NCI-H1436 (cell line): ENCODE measurements at regions not wholly inside any gene's neighbourhood (a gene's known extent, or its start where the extent isn't known, plus 50 kb on each side); places are given as distances from the start of the nearest gene placed in this dataset.

Experiments used
- DNase-seq: peaks from one replicate; lab custom pipeline; 2025; lab: John Stamatoyannopoulos, UW

DNA sequence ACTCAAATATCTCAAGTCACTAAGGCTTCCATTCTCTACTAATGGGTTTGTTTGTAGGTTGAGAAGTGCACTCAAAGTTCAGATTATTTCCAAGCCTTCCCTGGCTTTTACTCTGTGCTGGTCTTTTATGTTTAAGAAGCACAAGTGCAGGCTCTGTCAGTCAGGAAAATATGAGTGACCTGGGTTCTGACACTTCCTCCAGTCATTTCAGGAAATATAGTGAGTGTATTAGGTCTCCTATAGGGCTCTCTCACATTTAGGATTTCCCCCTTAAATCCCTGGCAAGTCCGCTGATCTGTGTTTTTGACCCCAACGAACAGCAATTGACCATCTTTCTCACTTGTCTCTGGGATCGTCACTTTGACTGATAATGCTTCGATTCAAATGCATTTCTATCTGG is 210.2 kb downstream of the ARPP21 start:
- no peak for DNase-seq

DNA sequence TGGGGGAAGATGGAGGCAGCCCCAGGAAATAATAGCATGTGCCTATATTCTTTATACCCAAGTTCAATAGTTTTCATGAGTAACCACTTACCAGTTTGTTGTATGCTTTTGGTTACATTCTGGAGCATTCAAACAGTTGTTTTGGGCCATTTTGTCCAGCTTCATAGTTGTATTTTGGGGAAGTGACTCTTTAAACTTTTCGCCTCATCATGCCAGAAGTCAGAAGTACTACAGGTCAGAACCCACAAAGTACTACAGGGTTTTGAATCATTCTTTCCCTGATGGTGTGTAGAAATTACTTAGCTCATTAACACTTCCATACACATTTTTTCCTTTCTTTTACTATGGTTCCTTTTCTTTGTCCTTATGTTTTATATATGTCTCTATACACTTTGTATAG is 210.6 kb downstream of the ARPP21 start:
- DNase-seq = no peak

DNA sequence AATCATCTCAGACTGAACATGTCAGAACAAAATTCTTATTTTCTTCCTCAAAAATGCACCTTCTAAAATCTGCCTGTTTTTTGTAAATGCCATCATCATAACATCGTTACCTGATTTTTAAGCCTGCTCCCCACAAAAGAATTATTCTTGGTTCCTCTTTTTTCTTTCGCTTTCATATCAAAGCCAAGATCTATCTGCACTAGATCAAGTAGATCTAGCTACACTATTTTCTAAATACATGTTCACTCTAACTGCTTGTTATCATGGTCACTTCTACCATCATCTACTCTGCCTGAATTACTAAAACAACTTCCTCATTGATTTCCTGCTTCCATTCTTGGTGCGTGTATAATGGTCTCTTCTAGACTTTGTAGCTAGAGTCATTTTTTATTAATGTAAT is 217.7 kb downstream of the ARPP21 start:
- no peak for DNase-seq

DNA sequence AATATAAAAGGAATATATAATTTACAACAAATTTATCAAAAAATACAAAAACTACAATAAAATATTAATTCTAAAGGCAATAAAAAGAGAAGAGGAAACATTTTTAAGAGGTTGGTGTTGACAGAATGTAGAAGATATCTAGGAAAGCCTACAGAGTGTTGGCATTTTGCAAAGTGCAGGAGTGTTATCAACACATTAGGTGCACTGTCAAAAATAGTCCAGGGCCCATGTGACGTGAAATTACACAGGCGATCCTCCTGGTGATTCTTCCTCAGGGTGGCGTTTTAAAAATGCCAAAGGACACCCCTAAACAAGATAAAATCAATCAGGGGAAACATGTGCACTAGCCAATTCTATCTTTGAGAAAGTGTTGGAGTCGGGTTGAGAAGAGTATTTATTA is 222.7 kb downstream of the ARPP21 start:
- no peak for DNase-seq

DNA sequence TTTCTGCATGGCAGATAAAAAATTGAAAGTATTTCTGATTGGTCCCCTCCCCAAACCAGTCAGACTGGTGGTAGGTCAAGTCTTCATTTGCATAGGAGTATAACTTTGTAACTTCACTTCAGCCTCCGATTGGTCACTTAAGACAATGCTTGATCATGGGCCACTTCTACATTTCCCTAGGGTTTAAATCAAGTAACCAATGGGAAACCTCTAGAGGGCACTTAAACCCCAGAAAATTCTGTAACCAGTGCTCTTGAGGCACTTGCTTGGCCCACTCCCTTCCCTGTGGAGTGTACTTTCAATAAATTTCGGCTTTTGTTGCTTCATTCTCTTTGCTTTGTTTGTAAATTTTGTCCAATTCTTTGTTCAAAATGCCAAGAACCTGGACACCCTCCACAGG is 225.5 kb downstream of the ARPP21 start:
- DNase-seq = no peak

DNA sequence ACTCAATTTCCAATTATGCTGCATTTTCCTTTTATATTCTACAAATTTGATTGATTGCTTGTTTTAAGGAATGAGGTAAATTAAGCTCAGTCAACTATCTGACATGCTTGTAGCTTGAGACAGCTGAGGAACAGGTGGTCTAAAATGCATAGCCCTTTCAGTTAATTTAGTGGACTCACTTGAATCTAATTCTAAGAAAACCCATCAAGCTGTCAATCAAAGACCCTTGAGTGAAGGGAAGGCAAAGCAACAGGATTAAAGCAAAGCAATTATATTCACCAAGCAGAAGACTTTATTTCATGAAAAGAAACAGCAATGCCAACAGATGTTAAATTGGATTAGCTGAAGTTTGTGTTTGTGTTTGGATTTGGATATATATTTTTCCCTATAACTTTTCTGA is 228.5 kb downstream of the ARPP21 start:
- DNase-seq = no peak

DNA sequence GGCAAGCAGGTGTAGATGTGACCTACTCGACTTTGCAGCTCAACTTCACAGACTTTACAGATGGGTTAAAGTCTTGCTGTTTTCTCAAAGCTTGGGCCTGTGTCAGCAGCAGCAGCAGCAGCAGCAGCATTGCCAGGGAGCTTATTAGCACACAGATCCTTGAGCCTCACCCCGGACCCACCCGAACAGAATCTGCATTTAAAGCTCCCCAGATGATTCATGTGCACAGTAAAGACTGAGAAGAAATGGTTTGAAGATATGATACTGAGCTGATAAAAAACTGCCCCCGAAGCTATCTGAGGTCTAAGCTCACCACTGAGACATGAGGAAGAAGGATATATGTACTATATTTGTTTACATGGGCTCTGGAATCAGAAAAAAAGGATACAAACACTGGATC is 231.7 kb downstream of the ARPP21 start:
- no peak for DNase-seq

DNA sequence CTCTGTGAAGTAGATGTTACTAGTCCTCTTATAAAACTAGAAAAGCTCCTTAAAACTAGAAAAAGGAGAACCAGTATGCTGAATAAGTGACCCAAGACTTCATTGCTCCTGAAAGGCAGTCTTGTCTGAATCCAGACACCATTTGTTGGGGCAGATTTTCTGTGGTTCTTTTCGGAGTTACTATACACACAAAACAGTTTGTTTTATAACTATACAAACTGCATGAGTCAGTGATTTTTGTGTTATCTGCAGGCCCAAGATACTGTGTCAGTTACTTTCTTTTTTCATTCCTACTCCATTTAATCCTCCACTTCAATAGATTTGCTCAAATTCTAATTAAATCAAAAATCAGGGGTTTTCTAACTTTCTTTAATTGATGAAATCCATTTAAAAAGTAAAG is 244.6 kb downstream of the ARPP21 start:
- no peak for DNase-seq

DNA sequence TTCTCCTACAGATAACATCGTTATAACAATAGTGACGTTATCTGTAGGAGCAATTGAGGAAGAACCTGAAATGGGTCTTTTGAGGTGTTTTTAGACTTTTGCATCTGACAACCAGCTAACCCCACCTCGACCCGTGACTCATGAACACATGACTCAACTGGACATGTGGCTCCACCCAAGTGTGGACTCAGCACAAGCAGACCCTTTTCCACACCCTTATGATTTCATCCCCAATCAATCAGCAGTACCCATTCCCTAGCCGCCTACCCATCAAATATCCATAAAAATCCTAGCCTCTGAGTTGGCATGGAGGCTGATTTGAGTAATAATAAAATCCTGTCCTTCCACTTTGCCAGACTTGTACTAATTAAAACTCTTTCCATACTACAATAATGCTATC is 255.4 kb downstream of the ARPP21 start:
- DNase-seq = no peak

DNA sequence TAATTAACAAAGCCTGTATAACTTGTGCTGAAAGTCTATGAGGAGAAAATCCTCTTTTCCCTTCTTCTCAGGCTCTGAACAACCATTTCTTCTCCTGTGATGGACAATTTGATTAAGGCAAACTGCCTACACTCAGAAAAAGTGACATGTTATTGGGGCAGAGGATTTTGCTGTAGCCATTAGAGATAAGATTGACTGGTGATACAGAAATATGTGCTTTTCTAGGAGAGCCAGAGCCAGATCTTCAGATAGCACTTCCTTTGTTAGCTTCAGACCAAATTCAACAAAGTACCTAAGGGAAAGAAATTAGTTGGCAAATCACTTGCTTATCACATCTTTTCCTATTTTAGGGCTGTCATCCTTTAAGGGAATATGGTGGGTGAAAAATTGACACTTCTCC is 259.9 kb downstream of the ARPP21 start:
- no peak for DNase-seq

DNA sequence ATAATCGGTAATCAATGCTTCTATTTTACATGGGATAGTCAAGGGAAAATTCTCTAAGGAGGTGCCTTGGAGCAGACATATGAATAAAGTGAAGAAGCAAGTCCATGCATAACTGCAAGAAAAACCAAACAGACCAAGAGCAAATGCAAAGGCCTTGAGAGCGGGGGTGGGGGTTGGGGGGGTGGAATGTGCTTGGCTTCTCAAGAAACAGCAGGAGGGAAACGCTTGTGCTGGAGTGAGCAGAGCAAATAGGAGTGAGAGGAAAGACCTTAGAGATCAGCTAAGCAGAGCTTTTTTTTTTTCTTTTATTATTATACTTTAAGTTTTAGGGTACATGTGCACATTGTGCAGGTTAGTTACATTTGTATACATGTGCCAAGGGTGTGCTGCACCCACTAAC is 260.8 kb downstream of the ARPP21 start:
- no peak for DNase-seq

DNA sequence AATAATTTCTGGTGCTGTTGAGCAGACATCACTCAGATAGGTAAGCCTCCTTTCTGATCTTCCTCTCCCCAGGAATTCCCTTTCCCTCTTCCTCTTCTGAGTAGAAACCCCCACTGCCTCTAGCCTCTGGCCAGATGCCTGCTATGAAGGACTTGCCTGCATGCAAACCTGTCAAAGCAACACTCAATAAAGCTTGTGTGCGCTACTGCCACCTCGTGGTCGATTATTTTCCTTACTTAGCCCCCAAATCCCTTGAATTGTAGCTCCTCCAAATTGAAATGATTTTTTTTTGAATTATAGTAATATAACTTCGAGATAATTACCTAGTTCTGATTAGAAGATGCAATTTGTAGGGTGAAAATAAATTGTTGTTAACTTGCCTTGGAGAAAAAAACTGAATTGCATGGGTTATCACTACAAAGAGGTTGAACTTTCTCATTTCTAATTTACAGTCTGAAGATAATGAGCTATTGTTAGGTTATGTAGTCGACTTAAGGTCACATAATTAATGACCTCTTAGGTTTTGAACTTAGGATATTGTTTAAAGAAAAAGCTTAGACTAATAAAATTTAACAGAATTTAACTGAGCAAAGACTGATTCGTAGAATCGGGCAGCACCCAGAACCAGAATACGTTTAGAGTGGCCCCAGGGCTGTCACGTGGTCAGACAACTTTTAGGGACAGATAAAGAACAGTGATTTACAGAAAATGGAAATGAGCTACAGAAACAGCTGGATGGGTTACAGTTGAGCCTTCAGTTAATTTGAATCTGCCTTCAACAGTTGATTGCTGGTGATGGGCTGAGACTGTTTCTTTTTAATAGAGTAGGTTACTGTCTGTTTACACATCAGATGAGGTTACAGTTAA is 269.3 kb downstream of the ARPP21 start:
- peak; percentile 10 for DNase-seq

DNA sequence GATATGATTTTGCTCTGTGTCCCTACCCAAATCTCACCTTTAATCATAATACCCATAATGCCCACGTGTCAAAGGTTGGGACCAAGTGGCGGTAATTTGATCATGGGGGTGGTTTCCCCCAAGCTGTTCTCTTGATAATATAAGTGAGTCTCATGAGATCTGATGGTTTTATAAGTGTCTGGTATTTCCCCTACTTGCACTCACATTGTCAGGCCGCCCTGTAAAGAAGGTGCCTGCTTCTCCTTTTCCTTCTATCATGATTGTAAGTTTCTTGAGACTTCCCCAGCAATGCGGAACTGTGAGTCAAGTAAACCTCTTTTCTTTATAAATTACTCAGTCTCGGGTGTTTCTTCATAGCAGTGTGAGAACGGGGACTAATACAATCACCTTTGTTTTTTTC is 279.8 kb downstream of the ARPP21 start:
- no peak for DNase-seq

DNA sequence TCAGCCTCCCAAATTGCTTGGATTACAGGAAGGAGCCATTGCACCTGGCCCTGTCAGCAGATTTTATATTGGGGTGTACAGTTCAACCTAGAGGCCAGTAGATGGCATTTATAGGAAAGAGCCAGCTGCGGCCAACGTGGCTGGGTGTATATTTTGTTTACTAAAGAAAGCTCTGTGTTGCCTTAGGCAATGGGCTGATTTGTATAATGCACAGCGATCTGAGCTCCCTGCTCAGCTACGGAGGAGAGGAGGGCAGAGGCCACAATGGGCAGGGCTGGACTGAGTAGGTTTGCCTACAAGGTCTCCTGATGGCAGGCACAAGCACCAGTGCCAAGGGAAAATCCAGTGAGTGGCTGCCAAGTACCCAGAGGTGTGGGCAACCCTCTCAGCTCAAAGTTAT is 282.4 kb downstream of the ARPP21 start:
- DNase-seq = no peak

DNA sequence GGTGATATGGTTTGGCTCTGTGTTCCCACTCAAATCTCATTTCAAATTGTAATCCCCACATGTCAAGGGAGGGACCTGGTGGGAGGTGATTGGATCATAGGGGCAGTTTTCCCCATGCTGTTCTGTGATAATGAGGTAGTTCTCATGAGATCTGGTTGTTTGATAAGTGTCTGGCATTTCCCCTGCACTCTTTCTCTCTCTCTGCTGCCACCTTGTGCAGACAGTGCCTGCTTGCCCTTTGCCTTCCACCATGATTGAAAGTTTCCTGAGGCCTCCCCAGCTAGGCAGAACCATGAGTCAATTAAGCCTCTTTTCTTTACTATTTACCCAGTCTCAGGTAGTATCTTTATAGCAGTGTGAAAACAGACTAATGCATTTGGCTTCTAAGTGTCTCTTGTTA is 284.7 kb downstream of the ARPP21 start:
- DNase-seq = peak; percentile 2

DNA sequence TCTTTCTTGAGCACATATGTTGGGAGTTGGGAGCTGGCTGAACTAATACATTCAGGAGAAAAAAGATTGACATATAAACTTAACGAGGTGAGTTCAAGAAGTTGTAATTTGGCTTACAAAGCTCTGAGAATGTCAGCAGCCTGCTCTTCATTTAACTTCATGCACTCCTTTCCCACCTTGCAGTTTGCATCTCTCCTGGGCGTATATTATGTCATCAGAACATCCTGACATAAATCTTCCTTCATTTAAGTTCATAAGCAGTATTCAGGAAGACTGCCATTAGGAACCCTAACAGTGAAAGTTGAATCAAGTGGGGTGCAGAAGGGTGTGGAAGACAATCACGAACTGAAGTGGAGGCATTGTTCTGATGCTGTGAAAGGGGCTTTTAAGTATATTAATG is 288.1 kb downstream of the ARPP21 start:
- no peak for DNase-seq

DNA sequence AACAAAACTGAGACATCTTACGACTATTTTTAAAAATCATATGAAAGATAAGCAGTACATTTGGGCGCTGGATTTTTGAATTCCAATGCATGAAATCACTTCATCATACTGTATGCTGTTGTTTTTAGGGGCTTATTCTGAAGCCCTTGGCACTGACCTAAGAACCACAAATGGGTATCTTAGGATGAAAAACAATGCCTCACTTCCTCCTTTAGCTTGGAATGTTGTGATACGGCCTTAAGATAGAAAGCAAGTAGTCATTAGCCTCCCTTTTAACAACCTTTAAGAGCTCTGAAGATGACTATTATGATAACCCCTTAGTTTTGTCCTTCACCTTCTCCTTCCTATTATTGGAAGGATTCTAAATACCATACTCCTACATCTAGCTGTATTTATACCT is 289.8 kb downstream of the ARPP21 start:
- no peak for DNase-seq

DNA sequence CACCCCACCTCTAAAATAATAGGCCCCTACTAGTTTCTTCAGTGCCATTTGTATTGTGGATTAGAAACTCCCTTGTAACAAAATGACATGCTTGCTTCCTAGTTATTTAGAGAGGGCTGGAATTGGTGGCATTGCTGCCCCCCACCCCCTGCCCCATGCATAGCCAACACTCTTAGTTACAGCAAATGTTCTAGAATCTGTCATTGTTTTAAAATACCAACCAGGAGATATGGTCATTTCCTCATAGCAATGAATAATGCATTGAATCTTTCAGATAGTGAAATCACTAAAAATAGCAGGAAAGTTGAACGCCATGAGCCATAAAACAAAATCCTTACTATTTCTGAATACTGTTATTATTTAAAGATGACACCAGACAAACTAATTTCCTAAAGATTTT is 292.5 kb downstream of the ARPP21 start:
- no peak for DNase-seq

DNA sequence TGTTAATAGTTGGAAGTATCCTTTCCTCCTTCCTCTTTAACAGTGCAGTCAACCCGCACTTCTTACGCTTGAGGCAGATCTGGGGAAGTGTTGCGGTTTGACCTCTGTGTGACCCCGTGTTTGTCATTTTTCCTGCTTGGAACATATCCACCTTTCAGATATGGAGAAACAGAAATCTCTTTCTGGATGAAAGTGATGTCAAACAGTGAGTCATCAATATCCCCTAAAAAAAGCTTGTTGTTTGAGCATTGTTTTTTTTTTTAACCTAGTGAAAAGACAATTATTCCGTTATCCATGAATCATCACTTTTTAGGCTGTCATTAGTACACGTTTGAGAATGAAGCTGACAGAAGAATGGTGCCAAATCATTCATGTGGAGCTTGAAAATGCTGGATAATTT is 293.7 kb downstream of the ARPP21 start:
- DNase-seq = no peak

DNA sequence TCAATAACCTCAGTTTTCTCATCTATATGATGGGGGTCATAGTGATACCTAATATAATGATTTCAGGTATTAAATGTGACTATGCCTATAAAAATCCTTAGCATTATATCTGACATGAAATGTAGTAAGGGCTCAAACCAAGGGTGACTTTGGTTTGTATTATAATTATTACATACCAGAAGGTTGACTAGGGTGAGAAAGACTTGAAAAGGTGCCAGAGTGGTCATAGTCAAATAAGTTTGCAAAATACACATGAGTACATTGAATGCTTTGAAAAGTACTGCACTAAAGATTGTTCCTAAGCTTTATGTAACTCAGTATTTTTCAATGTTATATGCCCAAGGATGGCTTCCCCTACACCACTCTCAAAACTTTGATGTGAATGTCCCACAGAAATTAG is 297.2 kb downstream of the ARPP21 start:
- no peak for DNase-seq

DNA sequence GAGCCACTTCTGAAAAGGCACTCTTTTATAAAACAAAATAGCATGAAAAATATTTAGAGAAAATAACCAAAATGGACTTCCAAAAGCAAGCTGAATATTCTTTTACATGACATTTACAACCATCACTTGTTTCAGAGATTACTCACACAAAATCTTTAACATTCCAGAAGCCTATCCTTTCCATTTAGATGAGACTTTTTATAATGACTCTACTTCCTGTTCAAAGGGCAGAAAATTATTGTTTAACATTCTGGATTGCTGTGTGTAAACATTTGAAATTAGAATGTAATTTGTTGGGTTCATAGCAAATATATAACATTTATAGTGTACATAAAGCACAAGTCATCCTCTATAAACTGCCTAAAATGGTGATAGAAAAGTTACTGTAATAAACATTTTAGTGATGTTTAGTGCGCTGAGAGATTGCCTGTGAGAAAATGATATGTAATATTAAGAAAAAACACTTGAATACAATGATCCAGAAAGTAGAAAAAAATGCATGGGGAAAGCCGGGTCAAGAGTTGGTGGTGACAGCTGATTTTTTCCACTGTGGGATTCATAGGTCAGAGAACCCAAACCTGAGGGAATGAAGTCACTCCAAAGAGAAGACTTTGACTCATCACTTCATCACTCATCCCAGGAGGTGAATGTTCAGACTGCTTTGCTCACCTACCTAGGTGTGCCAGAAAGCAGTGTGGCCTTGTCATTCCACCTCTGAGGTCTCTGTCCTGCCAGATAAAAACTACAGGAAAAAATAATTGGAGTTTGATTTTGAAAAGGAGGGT is 305.8 kb downstream of the ARPP21 start:
- no peak for DNase-seq

DNA sequence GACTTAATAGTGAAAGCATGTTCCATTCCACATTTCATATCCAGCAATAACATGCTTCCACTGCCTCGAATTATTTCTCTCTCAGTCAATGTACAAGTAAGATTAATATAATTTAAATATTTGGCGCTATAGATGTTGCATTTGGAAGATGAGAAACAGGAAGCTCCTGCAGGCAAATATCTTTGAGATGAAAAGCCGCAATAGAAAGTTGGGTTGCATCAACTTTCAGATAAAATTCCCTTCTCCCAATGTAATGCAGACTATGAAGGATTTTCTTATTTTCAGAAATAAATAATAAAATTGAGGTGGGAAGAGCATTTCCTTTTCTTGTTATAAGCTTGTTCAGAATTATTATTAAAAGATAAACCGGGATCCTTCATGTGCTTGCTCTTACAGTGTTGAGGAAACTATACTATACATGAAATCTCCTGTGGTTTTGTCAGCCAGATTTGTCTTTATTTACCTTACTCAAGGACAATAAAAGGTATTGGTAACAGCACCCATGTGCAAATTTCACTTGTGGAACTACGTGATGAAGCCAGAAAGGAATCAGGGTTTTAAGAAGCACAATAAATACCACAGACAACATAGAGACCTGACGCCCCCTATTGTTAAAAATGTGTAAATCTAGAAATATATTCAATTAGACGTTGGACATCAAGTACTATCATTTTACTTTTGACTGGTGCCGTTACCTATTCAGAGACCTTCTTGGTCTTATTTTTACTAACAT is 307.0 kb downstream of the ARPP21 start:
- DNase-seq = no peak
